ENCODE measurements at regions not wholly inside any gene's neighbourhood (a gene's known extent, or its start where the extent isn't known, plus 50 kb on each side); places are given as distances from the start of the nearest gene placed in this dataset.
"Not testable (repeated sequence)": the region's sequence is repeated elsewhere in the genome, so short reads cannot be mapped to it uniquely, and the experiment has no call there.

DNA sequence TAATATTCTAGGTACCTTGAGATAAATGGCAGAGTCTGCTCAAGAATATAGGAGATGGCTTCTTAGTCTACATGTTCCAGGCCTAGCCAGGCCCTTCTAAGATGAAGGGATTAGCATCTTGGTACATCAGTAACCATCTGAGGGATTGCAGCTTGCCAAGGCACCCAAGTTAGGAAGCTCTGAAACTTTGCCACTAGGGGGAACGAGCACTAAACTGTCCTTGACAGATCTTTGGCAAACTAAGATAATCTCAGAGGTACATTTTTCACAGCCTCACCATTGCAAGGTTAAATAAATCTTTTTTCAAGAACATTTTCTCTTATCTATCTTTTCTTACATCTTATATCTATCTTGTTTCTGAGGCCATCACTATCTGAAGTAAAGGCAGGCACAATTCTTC lies 351.2 kb downstream of the RAP2B start:
- no peaks in the 10 kb centered on the region for H3K4me1 ChIP-seq (ENCODE audit: control insufficient read depth, insufficient read depth, low read length)
- no peaks in the 10 kb centered on the region for H3K27me3 ChIP-seq (ENCODE audit: control insufficient read depth, insufficient read depth, low read length)
- no peak overlapping the region for H3K9ac ChIP-seq (ENCODE audit: low read depth, low read length)
- H3K4me3 ChIP-seq (ENCODE audit: low read length): no peak overlapping the region
- no peaks in the 10 kb centered on the region for H3K9me3 ChIP-seq (replicated peaks; ENCODE audit: low read length)
- H3K4me2 ChIP-seq (ENCODE audit: low read length): no peak overlapping the region
- H3K36me3 ChIP-seq (ENCODE audit: insufficient read depth, low read length): no peaks in the 10 kb centered on the region

DNA sequence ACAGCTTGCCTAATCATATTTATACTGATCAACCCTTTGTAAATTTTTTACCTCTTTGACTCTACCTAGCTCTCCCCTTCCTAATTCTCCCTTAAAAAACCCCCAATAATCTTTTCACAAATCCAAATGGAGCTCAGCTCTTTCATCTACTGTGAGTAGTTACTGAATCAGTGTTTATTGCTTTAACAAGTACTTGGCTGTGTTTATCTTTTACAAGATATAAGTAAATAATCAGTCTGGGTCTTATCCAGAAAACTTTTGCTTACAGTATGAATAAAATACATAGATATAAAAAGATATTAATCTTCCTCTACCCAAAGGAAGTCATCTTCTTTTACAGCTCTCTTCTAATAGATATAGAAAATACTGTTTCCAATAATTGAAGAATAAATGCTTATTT lies 366.4 kb downstream of the RAP2B start:
- no peaks in the 10 kb centered on the region for H3K9me3 ChIP-seq (replicated peaks; ENCODE audit: low read length)
- H3K27me3 ChIP-seq (ENCODE audit: control insufficient read depth, insufficient read depth, low read length): no peaks in the 10 kb centered on the region
- H3K36me3 ChIP-seq (ENCODE audit: insufficient read depth, low read length): no peaks in the 10 kb centered on the region
- H3K9ac ChIP-seq (ENCODE audit: low read depth, low read length): no peak overlapping the region
- no peaks in the 10 kb centered on the region for H3K4me1 ChIP-seq (ENCODE audit: control insufficient read depth, insufficient read depth, low read length)
- no peak overlapping the region for H3K4me2 ChIP-seq (ENCODE audit: low read length)
- no peak overlapping the region for H3K4me3 ChIP-seq (ENCODE audit: low read length)

DNA sequence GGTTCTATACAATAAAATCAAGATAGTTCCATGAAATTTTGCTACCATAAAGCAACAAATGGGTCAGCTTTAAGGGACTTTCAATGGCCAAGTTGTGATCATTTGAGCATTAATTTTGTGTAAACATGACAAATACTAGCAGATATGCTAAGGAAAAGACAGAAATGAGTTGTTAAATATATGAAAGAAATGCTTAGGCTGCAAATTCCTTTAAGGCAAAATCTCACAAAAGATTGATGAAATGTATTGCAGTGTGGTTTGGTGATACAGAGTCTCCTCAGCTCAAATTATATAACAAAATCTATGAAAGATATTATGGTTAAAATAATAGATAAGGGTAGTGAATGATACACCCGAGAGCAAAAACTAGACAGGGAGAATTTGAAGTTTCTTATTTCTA lies 377.2 kb downstream of the RAP2B start:
- no peaks in the 10 kb centered on the region for H3K9me3 ChIP-seq (replicated peaks; ENCODE audit: low read length)
- H3K4me3 ChIP-seq (ENCODE audit: low read length): no peak overlapping the region
- no peaks in the 10 kb centered on the region for H3K36me3 ChIP-seq (ENCODE audit: insufficient read depth, low read length)
- H3K9ac ChIP-seq (ENCODE audit: low read depth, low read length): no peak overlapping the region
- no peak overlapping the region for H3K4me2 ChIP-seq (ENCODE audit: low read length)
- no peaks in the 10 kb centered on the region for H3K4me1 ChIP-seq (ENCODE audit: control insufficient read depth, insufficient read depth, low read length)
- no peaks in the 10 kb centered on the region for H3K27me3 ChIP-seq (ENCODE audit: control insufficient read depth, insufficient read depth, low read length)

DNA sequence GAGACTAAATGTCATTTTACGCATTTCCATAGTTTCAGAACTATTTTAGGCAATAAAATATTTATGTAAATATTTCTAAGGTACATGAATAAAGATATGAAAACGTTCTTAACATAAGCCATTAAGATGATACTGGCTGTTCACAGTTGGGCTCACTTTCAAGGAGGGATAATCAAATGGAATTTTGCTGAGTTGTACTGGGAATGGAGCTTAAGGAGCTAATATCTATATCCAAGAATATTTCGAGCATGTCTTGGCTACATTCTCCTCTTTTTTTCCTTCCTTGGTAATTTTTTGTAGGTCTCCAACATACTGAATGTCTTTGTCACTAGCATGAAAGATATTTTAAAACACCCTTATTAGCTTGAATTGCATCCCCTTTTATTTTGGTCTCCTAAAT lies 383.4 kb downstream of the RAP2B start:
- Histone ChIP-seq H3K27me3 (ENCODE audit: control insufficient read depth, insufficient read depth, low read length) (no peaks in the 10 kb centered on the region), H3K9me3 (replicated peaks; ENCODE audit: low read length) (no peaks in the 10 kb centered on the region), H3K9ac (ENCODE audit: low read depth, low read length) (no peak overlapping the region)

GRCh38 chr3:153547970-153548369 lies 385.9 kb downstream of the RAP2B start:
- Histone ChIP-seq H3K4me1 (ENCODE audit: control insufficient read depth, insufficient read depth, low read length) (no peaks in the 10 kb centered on the region), H3K36me3 (ENCODE audit: insufficient read depth, low read length) (no peaks in the 10 kb centered on the region), H3K4me3 (ENCODE audit: low read length) (no peak overlapping the region), H3K27me3 (ENCODE audit: control insufficient read depth, insufficient read depth, low read length) (no peaks in the 10 kb centered on the region), H3K4me2 (ENCODE audit: low read length) (no peak overlapping the region), H3K9ac (ENCODE audit: low read depth, low read length) (no peak overlapping the region), H3K9me3 (replicated peaks; ENCODE audit: low read length) (no peaks in the 10 kb centered on the region)

More for the DNA sequence above, 383.4 kb downstream of the RAP2B start:
- Histone ChIP-seq H3K4me3 (ENCODE audit: low read length) (no peak overlapping the region), H3K4me1 (ENCODE audit: control insufficient read depth, insufficient read depth, low read length) (no peaks in the 10 kb centered on the region), H3K36me3 (ENCODE audit: insufficient read depth, low read length) (no peaks in the 10 kb centered on the region), H3K4me2 (ENCODE audit: low read length) (no peak overlapping the region)

- not testable (repeated sequence) for H3K4me1 ChIP-seq (ENCODE audit: control insufficient read depth, insufficient read depth, low read length); H3K36me3 ChIP-seq (ENCODE audit: insufficient read depth, low read length); H3K9me3 ChIP-seq (replicated peaks; ENCODE audit: low read length); H3K4me3 ChIP-seq (ENCODE audit: low read length); H3K27me3 ChIP-seq (ENCODE audit: control insufficient read depth, insufficient read depth, low read length); H3K9ac ChIP-seq (ENCODE audit: low read depth, low read length); H3K4me2 ChIP-seq (ENCODE audit: low read length)
These were observed 387.7 kb downstream of the RAP2B start for GRCh38 chr3:153549686-153550085.

DNA sequence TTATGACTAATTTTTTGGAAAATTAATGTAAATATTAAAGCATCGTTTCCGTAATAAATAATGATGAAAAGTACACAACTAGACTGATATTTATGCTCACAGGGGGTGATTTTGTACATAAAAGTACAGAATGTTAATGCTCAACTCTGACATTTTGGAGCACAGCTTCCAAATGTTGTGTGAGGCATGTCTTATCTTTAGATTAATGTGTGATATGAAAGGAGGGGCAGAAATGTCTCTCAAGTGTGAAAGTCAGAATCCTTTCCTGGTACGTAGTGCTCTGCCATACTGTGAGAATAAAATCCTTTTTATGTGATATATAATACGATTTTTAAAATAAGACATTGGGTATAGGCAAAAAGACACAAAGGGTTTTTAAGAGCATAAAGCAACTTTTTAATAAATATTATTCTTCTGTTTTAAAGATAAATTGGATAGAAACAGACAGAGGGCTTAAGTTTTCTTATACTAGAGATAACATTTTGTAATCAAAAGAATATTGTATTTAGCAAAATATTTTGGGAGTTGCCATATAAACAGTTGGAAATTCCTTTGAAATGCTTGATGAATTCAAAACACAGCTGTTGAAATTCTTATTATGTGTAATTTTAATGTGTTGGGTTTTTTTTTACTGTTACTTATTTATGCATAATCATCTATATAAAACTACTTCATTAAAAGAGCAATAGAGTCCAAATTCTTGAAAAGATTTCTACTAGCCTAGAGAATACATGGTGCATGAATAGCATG lies 389.7 kb downstream of the RAP2B start:
- H3K27me3 ChIP-seq (ENCODE audit: control insufficient read depth, insufficient read depth, low read length): no peaks in the 10 kb centered on the region
- H3K36me3 ChIP-seq (ENCODE audit: insufficient read depth, low read length): no peaks in the 10 kb centered on the region
- H3K9ac ChIP-seq (ENCODE audit: low read depth, low read length): no peak overlapping the region
- H3K9me3 ChIP-seq (replicated peaks; ENCODE audit: low read length): no peaks in the 10 kb centered on the region
- no peak overlapping the region for H3K4me3 ChIP-seq (ENCODE audit: low read length)
- no peaks in the 10 kb centered on the region for H3K4me1 ChIP-seq (ENCODE audit: control insufficient read depth, insufficient read depth, low read length)
- no peak overlapping the region for H3K4me2 ChIP-seq (ENCODE audit: low read length)

GRCh38 chr3:153552887-153553604 lies 391.0 kb downstream of the RAP2B start:
- Histone ChIP-seq H3K36me3 (ENCODE audit: insufficient read depth, low read length) (no peaks in the 10 kb centered on the region), H3K4me3 (ENCODE audit: low read length) (no peak overlapping the region), H3K4me1 (ENCODE audit: control insufficient read depth, insufficient read depth, low read length) (no peaks in the 10 kb centered on the region), H3K27me3 (ENCODE audit: control insufficient read depth, insufficient read depth, low read length) (no peaks in the 10 kb centered on the region), H3K9me3 (replicated peaks; ENCODE audit: low read length) (no peaks in the 10 kb centered on the region), H3K4me2 (ENCODE audit: low read length) (no peak overlapping the region), H3K9ac (ENCODE audit: low read depth, low read length) (no peak overlapping the region)

- Histone ChIP-seq H3K36me3 (ENCODE audit: insufficient read depth, low read length) (no peaks in the 10 kb centered on the region), H3K9me3 (replicated peaks; ENCODE audit: low read length) (no peaks in the 10 kb centered on the region), H3K9ac (ENCODE audit: low read depth, low read length) (no peak overlapping the region), H3K4me3 (ENCODE audit: low read length) (no peak overlapping the region), H3K4me1 (ENCODE audit: control insufficient read depth, insufficient read depth, low read length) (no peaks in the 10 kb centered on the region), H3K4me2 (ENCODE audit: low read length) (no peak overlapping the region), H3K27me3 (ENCODE audit: control insufficient read depth, insufficient read depth, low read length) (no peaks in the 10 kb centered on the region)
These were observed 391.5 kb downstream of the RAP2B start for GRCh38 chr3:153553605-153553945.

DNA sequence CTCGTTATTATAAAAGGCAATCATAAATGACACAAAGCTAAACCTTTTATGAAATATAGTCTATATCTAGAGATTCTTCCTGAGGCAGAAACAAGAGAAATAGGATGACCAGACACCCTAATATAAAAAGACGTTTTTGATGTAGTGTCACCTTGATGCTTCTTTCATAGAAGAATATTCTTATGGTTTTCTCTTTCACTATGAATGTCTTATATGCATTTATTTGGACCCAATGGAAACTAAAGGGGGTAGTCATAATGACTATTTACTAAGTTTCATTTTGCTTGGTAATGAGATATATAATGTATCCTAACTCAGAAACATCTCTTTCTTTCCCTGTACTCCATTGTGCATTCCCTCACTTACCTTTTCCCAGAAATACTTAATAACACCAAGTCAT lies 393.9 kb downstream of the RAP2B start:
- H3K27me3 ChIP-seq (ENCODE audit: control insufficient read depth, insufficient read depth, low read length): no peaks in the 10 kb centered on the region
- H3K9ac ChIP-seq (ENCODE audit: low read depth, low read length): no peak overlapping the region
- no peak overlapping the region for H3K4me3 ChIP-seq (ENCODE audit: low read length)
- no peaks in the 10 kb centered on the region for H3K9me3 ChIP-seq (replicated peaks; ENCODE audit: low read length)
- no peaks in the 10 kb centered on the region for H3K36me3 ChIP-seq (ENCODE audit: insufficient read depth, low read length)
- H3K4me1 ChIP-seq (ENCODE audit: control insufficient read depth, insufficient read depth, low read length): no peaks in the 10 kb centered on the region
- H3K4me2 ChIP-seq (ENCODE audit: low read length): no peak overlapping the region

DNA sequence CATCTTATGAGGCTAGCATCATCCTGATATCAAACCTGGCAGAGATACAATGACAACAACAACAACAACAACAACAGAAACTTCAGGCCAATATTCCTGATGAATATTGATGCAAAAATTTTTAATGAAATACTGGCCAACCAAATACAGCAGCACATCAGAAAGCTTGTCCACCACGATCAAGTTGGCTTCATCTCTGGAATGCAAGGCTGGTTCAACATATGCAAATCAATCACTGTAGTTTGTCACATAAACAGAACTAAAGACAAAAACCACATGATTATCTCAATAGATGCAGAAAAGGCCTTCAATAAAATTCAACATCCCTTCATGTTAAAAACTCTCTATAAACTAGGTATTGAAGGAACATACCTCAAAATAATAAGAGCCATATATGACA lies 397.3 kb downstream of the RAP2B start:
- H3K4me2 ChIP-seq (ENCODE audit: low read length); H3K4me1 ChIP-seq (ENCODE audit: control insufficient read depth, insufficient read depth, low read length); H3K27me3 ChIP-seq (ENCODE audit: control insufficient read depth, insufficient read depth, low read length); H3K4me3 ChIP-seq (ENCODE audit: low read length); H3K36me3 ChIP-seq (ENCODE audit: insufficient read depth, low read length); H3K9me3 ChIP-seq (replicated peaks; ENCODE audit: low read length); H3K9ac ChIP-seq (ENCODE audit: low read depth, low read length): not testable (repeated sequence)

DNA sequence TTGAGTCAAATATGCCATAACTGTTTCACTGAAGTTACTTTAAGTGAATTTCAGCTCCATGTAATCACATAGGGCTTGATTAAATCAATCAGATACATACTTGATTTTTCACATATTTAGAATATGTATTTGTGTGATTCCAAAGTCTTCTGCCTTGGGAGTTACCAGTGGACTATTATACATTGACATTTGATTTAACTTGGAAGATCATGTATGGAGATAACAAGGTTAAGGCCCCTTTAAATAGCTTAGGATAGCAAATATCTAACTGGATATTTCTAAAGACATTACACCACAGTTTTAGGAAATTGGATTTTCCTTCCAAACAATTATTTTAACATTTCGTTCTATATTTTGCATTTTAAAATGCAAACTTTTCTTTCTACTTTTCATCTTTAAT lies 405.0 kb downstream of the RAP2B start:
- Histone ChIP-seq H3K36me3 (ENCODE audit: insufficient read depth, low read length) (no peaks in the 10 kb centered on the region), H3K4me1 (ENCODE audit: control insufficient read depth, insufficient read depth, low read length) (no peaks in the 10 kb centered on the region), H3K9ac (ENCODE audit: low read depth, low read length) (no peak overlapping the region), H3K4me2 (ENCODE audit: low read length) (no peak overlapping the region), H3K9me3 (replicated peaks; ENCODE audit: low read length) (no peaks in the 10 kb centered on the region), H3K27me3 (ENCODE audit: control insufficient read depth, insufficient read depth, low read length) (no peaks in the 10 kb centered on the region), H3K4me3 (ENCODE audit: low read length) (no peak overlapping the region)

Data from skeletal muscle satellite cell (primary cell).